ENCODE measurements at regions not wholly inside any gene's neighbourhood (a gene's known extent, or its start where the extent isn't known, plus 50 kb on each side); places are given as distances from the start of the nearest gene placed in this dataset.

DNA sequence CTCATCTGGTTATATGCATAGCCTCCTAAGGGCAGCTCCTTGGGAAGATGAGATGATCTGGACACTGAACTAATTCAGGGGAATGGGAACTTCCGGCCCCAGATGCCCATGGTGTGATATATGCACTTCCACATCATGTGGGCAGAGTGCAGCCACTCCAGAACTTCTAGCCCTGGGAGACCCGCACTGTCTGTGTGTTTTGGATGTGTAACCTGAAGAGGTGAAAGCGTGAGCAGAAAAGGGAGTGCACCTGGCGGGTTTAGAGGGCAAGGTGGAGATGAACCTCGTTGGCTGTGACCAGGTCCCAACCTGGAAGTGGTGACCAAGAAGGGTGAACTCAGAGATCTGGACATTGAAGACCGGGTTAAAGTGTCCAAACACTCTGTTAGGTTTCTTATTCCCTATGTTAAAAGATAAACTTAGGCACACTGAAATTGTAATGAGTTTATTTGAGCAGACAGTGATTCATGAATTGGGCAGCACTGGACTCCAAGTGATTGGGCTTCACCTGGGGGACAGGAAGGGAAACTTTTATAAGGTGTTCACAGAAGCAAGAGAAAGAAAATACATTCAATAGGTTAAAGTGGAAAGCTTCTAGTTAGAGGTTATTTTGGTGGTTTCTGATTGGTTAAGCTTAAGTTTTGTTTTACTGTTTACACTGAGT, 296.2 kb upstream of the SKOR2 start:
- Histone ChIP-seq H3K4me1 (no peaks in the 10 kb centered on the region), H3K4me2 (no peak overlapping the region), H3K4me3 (no peak overlapping the region), H3K9me3 (no peaks in the 10 kb centered on the region), H3K27ac (no peak overlapping the region)
- TF ChIP-seq HDAC2 (IDR thresholded peaks at IDR 0.05): no peak
- no peak for TF ChIP-seq RFX5 (IDR thresholded peaks at IDR 0.05)
- TF ChIP-seq, protein P1, sequence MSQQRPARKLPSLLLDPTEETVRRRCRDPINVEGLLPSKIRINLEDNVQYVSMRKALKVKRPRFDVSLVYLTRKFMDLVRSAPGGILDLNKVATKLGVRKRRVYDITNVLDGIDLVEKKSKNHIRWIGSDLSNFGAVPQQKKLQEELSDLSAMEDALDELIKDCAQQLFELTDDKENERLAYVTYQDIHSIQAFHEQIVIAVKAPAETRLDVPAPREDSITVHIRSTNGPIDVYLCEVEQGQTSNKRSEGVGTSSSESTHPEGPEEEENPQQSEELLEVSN (IDR thresholded peaks at IDR 0.05; ENCODE audit: borderline replicate concordance, low read depth): no peak
- no peak for TF ChIP-seq CHD4 (IDR thresholded peaks at IDR 0.05; ENCODE audit: borderline replicate concordance)
- no peak for TF ChIP-seq ZNF302 (CRISPR knock-in tag; IDR thresholded peaks at IDR 0.05)
- no peak for TF ChIP-seq HOXA7 (CRISPR knock-in tag; IDR thresholded peaks at IDR 0.05)
- TF ChIP-seq ESRRA (IDR thresholded peaks at IDR 0.05; ENCODE audit: borderline replicate concordance, low read length): no peak
- no peak for TF ChIP-seq POLR2A (IDR thresholded peaks at IDR 0.05; ENCODE audit: low read length)
- TF ChIP-seq, protein P2, sequence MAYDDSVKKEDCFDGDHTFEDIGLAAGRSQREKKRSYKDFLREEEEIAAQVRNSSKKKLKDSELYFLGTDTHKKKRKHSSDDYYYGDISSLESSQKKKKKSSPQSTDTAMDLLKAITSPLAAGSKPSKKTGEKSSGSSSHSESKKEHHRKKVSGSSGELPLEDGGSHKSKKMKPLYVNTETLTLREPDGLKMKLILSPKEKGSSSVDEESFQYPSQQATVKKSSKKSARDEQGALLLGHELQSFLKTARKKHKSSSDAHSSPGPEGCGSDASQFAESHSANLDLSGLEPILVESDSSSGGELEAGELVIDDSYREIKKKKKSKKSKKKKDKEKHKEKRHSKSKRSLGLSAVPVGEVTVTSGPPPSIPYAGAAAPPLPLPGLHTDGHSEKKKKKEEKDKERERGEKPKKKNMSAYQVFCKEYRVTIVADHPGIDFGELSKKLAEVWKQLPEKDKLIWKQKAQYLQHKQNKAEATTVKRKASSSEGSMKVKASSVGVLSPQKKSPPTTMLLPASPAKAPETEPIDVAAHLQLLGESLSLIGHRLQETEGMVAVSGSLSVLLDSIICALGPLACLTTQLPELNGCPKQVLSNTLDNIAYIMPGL (CRISPR knock-in tag; IDR thresholded peaks at IDR 0.05; ENCODE audit: borderline replicate concordance): no peak
- TF ChIP-seq RAD21 (conservative IDR thresholded peaks at IDR 0.05 in 1 of 2, IDR thresholded peaks at IDR 0.05 in 1 of 2): no peak
- POLR2A ChIA-PET: no interaction called here
- CTCF ChIA-PET: no interaction called here
- FAIRE-seq (no peak), DNase-seq (ENCODE audit: low read depth in 1 of 2, low spot score in 1 of 2) (no peak), ATAC-seq (no peak)
- WGBS (ENCODE audit: missing lambda C conversion rate): 6% methylated on average over 6 of the region's 6 CpGs

- ATAC-seq (no peak), FAIRE-seq (no peak), DNase-seq (ENCODE audit: low read depth in 1 of 2, low spot score in 1 of 2) (peak in 1 of 2 experiments; percentile 4)
- ChIA-PET POLR2A (no interaction called here), CTCF (no interaction called here)
- Histone ChIP-seq H3K4me3 (no peak overlapping the region), H3K4me1 (no peaks in the 10 kb centered on the region), H3K9me3 (no peaks in the 10 kb centered on the region), H3K27ac (no peak overlapping the region), H3K4me2 (no peak overlapping the region)
- TF ChIP-seq, protein P2 (CRISPR knock-in tag; IDR thresholded peaks at IDR 0.05; ENCODE audit: borderline replicate concordance): no peak
- TF ChIP-seq SMC3 (IDR thresholded peaks at IDR 0.05): no peak
- no peak for TF ChIP-seq JUNB (IDR thresholded peaks at IDR 0.05)
- TF ChIP-seq FOSL2 (IDR thresholded peaks at IDR 0.05): no peak
- TF ChIP-seq FOSL2 (CRISPR knock-in tag; IDR thresholded peaks at IDR 0.05): no peak
- TF ChIP-seq TP53 (CRISPR knock-in tag; IDR thresholded peaks at IDR 0.05): no peak
- no peak for TF ChIP-seq HOXA7 (CRISPR knock-in tag; IDR thresholded peaks at IDR 0.05)
- 6% methylated on average over 6 of the region's 6 CpGs for WGBS (ENCODE audit: missing lambda C conversion rate)
These were observed 294.2 kb upstream of the SKOR2 start for GRCh38 chr18:47545613-47546012.

GRCh38 chr18:47543080-47543479, 291.6 kb upstream of the SKOR2 start:
- POLR2A ChIA-PET: no interaction called here
- DNase-seq (ENCODE audit: low read depth in 1 of 2, low spot score in 1 of 2): no peak
- ATAC-seq: no peak
- Histone ChIP-seq H3K4me1 (no peaks in the 10 kb centered on the region), H3K27ac (no peak overlapping the region), H3K4me3 (no peak overlapping the region), H3K9me3 (no peaks in the 10 kb centered on the region), H3K4me2 (no peak overlapping the region)
- WGBS (ENCODE audit: missing lambda C conversion rate): 20% methylated on average over 2 of the region's 3 CpGs
- CTCF ChIA-PET: no interaction called here
- FAIRE-seq: no peak
- TF ChIP-seq PHF8 (IDR thresholded peaks at IDR 0.05; ENCODE audit: borderline replicate concordance, low read depth) (no peak), JUN (IDR thresholded peaks at IDR 0.05) (no peak), HOXB5 (CRISPR knock-in tag; IDR thresholded peaks at IDR 0.05) (no peak), FOXS1 (CRISPR knock-in tag; IDR thresholded peaks at IDR 0.05) (no peak), SREBF2 (IDR thresholded peaks at IDR 0.05) (no peak), ZFP36 (IDR thresholded peaks at IDR 0.05; ENCODE audit: borderline replicate concordance, partially characterized antibody) (no peak), KDM1A (IDR thresholded peaks at IDR 0.05; ENCODE audit: low read depth) (no peak), NFE2L2 (conservative IDR thresholded peaks at IDR 0.05; ENCODE audit: low read length) (no peak), EP300 (IDR thresholded peaks at IDR 0.05) (no peak), BCL3 (IDR thresholded peaks at IDR 0.05) (no peak), HES2 (IDR thresholded peaks at IDR 0.05) (no peak), ZNF302 (CRISPR knock-in tag; IDR thresholded peaks at IDR 0.05) (no peak), CBX2 (IDR thresholded peaks at IDR 0.05; ENCODE audit: borderline replicate concordance, low read depth) (no peak), RFX5 (IDR thresholded peaks at IDR 0.05) (no peak), KDM5A (IDR thresholded peaks at IDR 0.05) (no peak), CEBPB (IDR thresholded peaks at IDR 0.05) (no peak), ZC3H11A (IDR thresholded peaks at IDR 0.05) (no peak)
- TF ChIP-seq, protein P1 (IDR thresholded peaks at IDR 0.05; ENCODE audit: borderline replicate concordance, low read depth): no peak

Data from A549 (cell line).